Glutamatergic neuron (in vitro differentiated cells): ENCODE measurements at regions not wholly inside any gene's neighbourhood (a gene's known extent, or its start where the extent isn't known, plus 50 kb on each side); places are given as distances from the start of the nearest gene placed in this dataset.

ENCODE experiments used
- DNase-seq: peaks from one replicate; pipeline ENCODE4 v3.0.0; 2022
- H3K27ac Mint-ChIP-seq: one replicate; pipeline ENCODE4 v1.8.0; 2020; ENCODE audit warnings: mild to moderate bottlenecking, mixed read lengths, inconsistent platforms; ENCODE audit not compliant: unreplicated experiment
- H3K27me3 Mint-ChIP-seq: one replicate; pipeline ENCODE4 v1.8.0; 2020; ENCODE audit warnings: mild to moderate bottlenecking, moderate library complexity, mixed read lengths, inconsistent platforms; ENCODE audit not compliant: unreplicated experiment
- H3K36me3 Mint-ChIP-seq: one replicate; pipeline ENCODE4 v1.8.0; 2020; ENCODE audit warnings: mild to moderate bottlenecking, mixed read lengths, inconsistent platforms; ENCODE audit not compliant: unreplicated experiment
- H3K4me1 Mint-ChIP-seq: one replicate; pipeline ENCODE4 v1.8.0; 2020; ENCODE audit warnings: mild to moderate bottlenecking, low read depth, mixed read lengths, inconsistent platforms; ENCODE audit not compliant: unreplicated experiment
- H3K4me3 Mint-ChIP-seq: one replicate; pipeline ENCODE4 v1.8.0; 2020; ENCODE audit warnings: mild to moderate bottlenecking, mixed read lengths, inconsistent platforms; ENCODE audit not compliant: unreplicated experiment
- H3K9me3 Mint-ChIP-seq: one replicate; pipeline ENCODE4 v1.8.0; 2020; ENCODE audit warnings: mild to moderate bottlenecking, moderate library complexity, mixed read lengths, inconsistent platforms; ENCODE audit not compliant: unreplicated experiment
- TF ChIP-seq, protein P1 (sequence below): fragments of 200-600 bp; sonication (generic); IDR thresholded peaks from one replicate; pipeline ENCODE4 v1.5.0; 2021; ENCODE audit not compliant: partially characterized antibody, unreplicated experiment

DNA sequence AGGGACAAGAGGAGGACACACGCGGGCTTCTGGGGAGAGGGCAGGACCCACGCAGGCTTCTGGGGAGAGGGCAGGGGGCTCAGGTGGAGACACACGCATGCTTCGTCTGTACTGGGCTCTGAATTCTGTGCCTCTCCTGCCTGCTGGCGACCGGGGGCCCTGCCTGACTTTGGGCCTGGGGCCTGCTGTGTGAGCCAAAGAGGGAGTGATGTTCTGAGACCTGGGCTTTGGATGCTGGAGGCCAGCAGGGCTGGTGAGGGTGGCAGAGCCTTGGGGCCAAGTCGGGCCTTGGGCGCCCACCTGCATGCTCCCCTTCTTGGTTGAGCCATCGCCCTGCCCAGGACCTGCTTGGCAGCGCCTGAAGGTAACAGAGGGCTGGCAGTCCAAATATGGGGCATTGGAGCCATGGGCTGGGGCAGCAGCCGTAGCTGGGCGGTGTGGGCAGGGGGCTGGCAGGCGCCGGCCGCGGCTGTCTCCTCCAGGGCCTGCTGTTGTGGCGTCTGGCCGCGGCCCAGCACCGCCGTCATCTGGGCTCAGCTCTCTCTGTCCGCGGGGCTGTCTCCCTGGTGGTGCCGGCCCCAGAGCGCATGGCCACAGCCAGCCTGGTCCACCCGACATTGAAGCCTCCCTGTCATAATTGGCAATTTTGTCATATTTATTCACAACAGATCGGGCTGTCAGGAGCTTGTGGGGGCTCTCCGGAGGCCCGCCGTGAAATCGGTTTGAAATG, 78.9 kb downstream of the UNCX start:
- no peaks in the 10 kb centered on the region for H3K9me3 Mint-ChIP-seq

DNA sequence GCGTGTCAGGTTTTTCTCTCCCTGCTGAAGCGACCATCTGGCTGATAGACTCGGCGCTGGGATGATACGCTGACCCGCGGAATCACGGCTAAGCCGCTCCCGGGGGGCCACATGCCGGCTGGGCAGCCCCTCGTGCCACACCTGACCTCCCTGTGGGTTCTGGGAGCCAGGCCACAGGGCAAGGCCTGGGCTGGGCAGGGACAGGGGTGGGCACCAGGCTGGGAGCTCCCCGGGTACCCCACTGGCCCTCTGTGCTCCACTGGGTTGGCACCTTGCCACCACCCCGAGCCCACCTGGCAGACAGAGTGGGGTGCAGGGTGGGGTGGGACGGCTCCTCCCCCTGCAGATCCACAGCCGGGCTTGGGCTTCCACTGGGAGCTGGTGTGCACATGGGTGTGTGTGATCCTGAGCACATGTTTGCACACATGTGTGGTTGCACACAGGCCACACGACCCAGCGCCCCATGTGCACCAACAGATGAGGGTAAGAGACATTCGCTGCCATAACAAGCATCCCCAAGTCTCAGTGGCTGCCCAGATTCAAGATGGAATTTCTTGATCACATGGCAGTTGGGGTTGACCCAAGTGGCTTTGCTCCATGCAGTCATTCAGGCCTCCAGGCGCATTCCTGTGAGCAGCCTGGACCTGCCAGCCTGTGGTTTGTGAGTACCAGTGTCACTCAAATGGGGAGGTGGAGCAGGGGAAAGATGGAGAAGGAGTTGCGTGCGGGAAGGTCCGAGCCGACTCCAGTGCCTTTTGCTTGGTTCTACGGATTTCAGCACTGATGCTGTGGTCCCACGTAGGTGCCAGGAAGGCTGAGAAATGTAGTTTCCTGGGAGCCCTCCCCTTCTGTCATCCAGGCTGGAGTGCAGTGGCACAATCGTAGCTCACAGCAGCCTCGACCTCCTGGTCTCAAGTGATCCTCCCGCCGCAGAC, 79.7 kb downstream of the UNCX start:
- TF ChIP-seq, protein P1, sequence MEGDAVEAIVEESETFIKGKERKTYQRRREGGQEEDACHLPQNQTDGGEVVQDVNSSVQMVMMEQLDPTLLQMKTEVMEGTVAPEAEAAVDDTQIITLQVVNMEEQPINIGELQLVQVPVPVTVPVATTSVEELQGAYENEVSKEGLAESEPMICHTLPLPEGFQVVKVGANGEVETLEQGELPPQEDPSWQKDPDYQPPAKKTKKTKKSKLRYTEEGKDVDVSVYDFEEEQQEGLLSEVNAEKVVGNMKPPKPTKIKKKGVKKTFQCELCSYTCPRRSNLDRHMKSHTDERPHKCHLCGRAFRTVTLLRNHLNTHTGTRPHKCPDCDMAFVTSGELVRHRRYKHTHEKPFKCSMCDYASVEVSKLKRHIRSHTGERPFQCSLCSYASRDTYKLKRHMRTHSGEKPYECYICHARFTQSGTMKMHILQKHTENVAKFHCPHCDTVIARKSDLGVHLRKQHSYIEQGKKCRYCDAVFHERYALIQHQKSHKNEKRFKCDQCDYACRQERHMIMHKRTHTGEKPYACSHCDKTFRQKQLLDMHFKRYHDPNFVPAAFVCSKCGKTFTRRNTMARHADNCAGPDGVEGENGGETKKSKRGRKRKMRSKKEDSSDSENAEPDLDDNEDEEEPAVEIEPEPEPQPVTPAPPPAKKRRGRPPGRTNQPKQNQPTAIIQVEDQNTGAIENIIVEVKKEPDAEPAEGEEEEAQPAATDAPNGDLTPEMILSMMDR = no peak
- Mint-ChIP-seq H3K27me3 (no peaks in the 10 kb centered on the region), H3K27ac (peak overlapping the region; percentile 43), H3K4me1 (peaks cover 3% of the 10 kb centered on the region), H3K9me3 (peaks cover under 1% of the 10 kb centered on the region), H3K4me3 (no peak overlapping the region), H3K36me3 (peaks cover 6% of the 10 kb centered on the region)
- peak; percentile 59 for DNase-seq

More for the DNA sequence above, 78.9 kb downstream of the UNCX start:
- Mint-ChIP-seq H3K4me1 (peaks cover 5% of the 10 kb centered on the region), H3K27me3 (no peaks in the 10 kb centered on the region), H3K36me3 (peaks cover 6% of the 10 kb centered on the region), H3K4me3 (peak overlapping the region; percentile 15), H3K27ac (peak overlapping the region; percentile 43)
- TF ChIP-seq, protein P1 = no peak
- no peak for DNase-seq

DNA sequence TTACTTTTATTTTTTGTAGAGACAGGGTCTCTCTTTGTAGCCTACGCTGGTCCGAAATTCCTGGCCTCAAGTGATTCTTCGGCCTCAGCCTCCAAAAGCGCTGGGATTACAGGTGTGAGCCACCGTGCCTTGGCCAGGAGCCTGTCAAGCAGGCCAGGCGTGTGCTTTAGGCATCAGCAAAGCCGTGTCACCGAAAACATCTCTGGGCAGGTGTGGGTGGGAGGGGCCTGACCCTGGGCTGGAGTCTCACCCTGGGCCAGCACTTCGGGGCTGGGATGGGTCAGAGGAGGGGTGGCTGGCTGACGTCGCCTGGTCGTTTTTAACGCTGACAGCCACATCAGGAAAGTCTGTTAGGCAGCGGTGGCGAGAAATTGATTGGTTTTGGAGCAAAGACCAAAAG, 80.9 kb downstream of the UNCX start:
- Mint-ChIP-seq H3K27ac (peak overlapping the region; percentile 62), H3K36me3 (no peaks in the 10 kb centered on the region), H3K4me3 (no peak overlapping the region), H3K27me3 (peaks cover 2% of the 10 kb centered on the region), H3K4me1 (peaks cover 3% of the 10 kb centered on the region), H3K9me3 (peaks cover 2% of the 10 kb centered on the region)
- TF ChIP-seq, protein P1 = no peak
- no peak for DNase-seq

DNA sequence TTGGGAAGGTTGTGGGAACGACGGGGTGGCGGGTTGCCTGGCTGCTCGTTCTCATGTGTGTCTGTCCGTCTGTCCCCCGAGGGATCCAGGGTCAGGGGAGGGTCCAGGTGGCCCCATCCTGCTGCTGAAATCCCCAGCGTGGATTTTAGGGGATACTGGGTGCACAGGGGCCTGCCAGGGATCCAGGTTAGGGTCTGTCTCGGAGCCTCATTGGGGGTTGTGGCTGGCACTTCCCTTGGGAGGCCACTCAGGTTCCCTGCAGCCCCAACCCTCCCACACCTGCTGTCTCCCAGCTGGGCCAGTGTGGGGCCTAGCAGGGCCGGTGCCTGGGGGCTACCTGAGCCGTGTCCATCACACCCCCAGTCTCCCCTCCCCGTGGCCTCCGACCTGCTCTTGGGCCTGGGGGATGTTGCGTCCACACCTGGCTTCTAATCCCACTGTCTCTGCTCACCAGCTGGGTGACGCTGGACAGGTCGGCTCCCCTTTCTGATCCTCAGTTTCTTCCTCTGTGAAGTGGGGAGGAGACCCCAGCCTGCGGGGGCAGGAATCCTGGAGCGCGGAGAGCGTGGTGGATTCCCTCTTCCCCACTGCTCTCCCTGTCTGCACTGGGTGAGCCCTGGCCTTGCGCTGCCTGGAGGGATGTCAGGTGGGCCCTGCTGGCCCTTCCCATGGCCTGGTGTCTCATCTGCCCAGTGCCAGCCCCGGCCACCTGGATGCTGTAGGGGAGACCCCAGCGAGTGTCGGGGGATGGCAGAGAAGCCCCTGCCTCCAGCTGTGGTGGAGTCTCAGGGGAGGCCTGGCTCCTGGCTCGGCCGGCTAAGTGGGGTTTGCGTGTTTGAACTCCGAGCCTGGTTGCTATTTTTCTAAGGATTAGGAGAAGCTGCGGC, 81.6 kb downstream of the UNCX start:
- H3K27me3 Mint-ChIP-seq = peaks cover 6% of the 10 kb centered on the region
- DNase-seq = peak; percentile 47
- H3K36me3 Mint-ChIP-seq = no peaks in the 10 kb centered on the region
- H3K4me1 Mint-ChIP-seq = peaks cover 5% of the 10 kb centered on the region
- H3K9me3 Mint-ChIP-seq = peaks cover 4% of the 10 kb centered on the region
- TF ChIP-seq, protein P1 = no peak
- no peak overlapping the region for H3K4me3 Mint-ChIP-seq
- peak overlapping the region; percentile 62 for H3K27ac Mint-ChIP-seq
